ENCODE measurements at regions not wholly inside any gene's neighbourhood (a gene's known extent, or its start where the extent isn't known, plus 50 kb on each side); places are given as distances from the start of the nearest gene placed in this dataset.
"Not testable (repeated sequence)": the region's sequence is repeated elsewhere in the genome, so short reads cannot be mapped to it uniquely, and the experiment has no call there.

DNA sequence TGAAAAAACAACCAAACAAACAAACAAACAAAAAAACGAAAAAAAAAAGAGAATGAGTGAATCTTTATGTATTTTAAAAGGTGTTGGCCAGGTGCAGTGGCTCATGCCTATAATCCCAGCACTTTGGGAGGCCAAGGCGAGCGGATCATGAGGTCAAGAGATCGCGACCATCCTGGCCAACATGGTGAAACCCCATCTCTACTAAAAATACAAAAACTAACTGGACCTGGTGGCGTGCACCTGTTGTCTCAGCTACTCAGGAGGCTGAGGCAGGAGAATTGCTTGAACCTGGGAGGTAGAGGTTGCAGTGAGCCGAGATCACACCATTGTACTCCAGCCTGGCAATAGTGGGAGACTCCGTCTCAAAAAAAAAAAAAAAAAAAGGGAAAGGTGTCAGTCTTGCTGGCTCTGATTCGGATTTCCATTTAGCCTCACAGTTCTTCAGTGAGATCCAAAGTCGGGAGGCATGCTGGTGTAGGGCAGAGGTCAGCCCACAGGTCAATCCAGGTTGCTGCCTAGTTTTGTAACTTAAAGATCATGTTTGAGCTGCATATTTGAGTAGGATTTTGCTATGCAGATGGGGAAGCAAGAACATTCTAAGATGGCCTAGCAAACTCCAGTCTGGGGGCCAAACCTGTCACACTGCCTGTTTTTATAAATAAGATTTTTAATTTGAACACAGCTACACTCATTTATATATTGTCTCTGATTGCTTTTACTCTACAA is 179.6 kb upstream of the ZNF217 start:
- not testable (repeated sequence) for H3K9me3 ChIP-seq (ENCODE audit: control insufficient read depth, insufficient read depth, low read length); H3K9ac ChIP-seq (ENCODE audit: low read depth, low read length); H3K36me3 ChIP-seq (ENCODE audit: insufficient read depth, low read length)
- H3K4me1 ChIP-seq (ENCODE audit: insufficient read depth, low read length), result peaks cover 10% of the 10 kb centered on the region

DNA sequence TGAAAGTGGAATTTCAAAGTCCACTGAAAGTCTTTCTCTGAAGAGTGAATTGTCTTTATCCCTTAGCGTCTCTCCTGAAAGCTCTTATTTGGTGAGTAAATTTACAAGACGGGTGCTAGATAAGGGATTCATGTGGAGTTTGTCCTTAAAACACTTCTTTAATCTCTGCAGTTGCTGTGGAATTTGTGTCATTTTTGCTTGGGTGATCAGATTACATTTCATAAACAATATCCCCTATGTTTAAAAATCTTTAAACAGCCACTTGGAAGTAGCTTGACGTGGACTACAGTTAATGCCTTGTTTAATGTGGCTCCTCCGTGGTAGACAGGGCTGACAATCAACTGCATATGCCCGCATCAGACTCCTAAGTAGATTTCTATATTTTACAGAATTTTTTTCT is 175.4 kb upstream of the ZNF217 start:
- Histone ChIP-seq H3K9ac (ENCODE audit: low read depth, low read length) (no peak overlapping the region), H3K36me3 (ENCODE audit: insufficient read depth, low read length) (no peaks in the 10 kb centered on the region), H3K9me3 (ENCODE audit: control insufficient read depth, insufficient read depth, low read length) (no peaks in the 10 kb centered on the region), H3K4me1 (ENCODE audit: insufficient read depth, low read length) (peaks cover 28% of the 10 kb centered on the region)

DNA sequence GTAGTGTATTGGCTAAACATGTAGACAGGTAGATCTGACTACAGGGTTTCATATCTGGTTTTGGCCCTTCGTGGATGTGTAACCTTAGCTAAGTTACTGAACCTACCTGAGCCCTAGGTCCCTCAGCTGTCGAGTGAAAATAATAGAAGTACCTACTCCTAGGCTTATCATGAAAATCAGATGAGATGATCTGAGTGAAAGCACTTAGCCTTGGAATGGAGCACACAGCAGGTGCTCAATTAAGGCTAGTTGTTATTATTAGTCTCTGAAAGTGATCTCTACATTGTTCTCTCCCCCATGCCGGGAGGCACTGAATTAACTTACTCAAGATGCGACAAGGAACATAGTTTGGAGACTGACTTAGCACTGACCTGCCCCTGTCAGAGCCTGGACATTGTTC is 174.7 kb upstream of the ZNF217 start:
- Histone ChIP-seq H3K4me1 (ENCODE audit: insufficient read depth, low read length) (peaks cover 33% of the 10 kb centered on the region), H3K36me3 (ENCODE audit: insufficient read depth, low read length) (no peaks in the 10 kb centered on the region), H3K9me3 (ENCODE audit: control insufficient read depth, insufficient read depth, low read length) (no peaks in the 10 kb centered on the region), H3K9ac (ENCODE audit: low read depth, low read length) (no peak overlapping the region)

DNA sequence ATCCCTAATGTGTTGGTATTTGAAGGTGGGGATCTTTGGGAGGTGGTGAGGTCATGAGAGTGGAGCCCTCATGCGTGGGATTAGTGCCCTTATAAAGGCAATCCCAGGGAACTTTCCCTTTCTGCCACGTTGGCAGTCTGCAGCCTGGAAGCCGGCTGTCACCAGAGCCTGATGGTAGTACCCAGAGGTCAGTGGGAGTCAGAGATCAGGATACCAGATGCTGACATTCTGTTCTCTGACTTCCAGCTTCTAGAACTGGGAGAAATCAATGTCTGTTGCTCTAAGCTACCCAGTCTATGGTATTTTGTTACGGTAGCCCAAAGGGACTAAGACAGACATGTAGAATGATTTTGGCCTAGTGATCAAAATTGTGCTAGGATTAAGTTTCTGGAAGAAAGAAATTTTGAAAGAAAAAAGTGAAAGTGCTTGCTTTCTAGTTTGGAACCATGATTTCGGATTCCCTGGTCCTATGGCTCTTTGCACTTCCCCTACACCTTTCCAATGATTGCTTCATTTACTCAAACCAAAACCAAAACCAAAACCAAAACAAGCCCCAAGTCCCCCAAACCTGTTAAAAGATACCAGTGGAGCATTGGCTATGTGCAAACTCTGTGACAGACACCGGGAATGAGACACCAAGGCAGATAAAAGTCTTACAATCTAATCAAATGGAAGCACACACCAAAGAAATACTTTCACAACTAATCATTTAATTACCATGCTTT is 173.7 kb upstream of the ZNF217 start:
- Histone ChIP-seq H3K4me1 (ENCODE audit: insufficient read depth, low read length) (peaks cover 38% of the 10 kb centered on the region), H3K36me3 (ENCODE audit: insufficient read depth, low read length) (no peaks in the 10 kb centered on the region), H3K9ac (ENCODE audit: low read depth, low read length) (no peak overlapping the region), H3K9me3 (ENCODE audit: control insufficient read depth, insufficient read depth, low read length) (no peaks in the 10 kb centered on the region)

DNA sequence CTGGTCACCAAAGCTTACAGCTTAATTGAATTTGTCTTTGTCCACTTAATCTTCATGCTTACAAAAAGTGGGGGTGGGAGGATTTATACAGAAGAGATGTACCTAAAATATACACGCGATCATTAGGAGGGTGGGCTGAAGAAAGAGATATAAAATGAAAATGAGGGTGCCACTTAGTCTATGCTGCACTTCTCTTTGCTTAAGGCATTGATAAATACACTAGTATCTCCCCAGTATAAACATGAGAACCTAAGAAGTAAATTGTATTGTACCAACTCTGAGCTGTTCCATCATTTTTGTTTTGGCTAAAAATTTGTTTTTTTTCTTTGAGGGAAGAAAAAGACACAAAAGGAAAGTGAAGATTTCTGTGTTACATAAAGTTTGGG is 170.8 kb upstream of the ZNF217 start:
- H3K9ac ChIP-seq (ENCODE audit: low read depth, low read length), result peak overlapping the region; percentile 9; the same call in 1 of the 2 replicates
- H3K9me3 ChIP-seq (ENCODE audit: control insufficient read depth, insufficient read depth, low read length), result no peaks in the 10 kb centered on the region
- peaks cover 37% of the 10 kb centered on the region for H3K4me1 ChIP-seq (ENCODE audit: insufficient read depth, low read length)
- no peaks in the 10 kb centered on the region for H3K36me3 ChIP-seq (ENCODE audit: insufficient read depth, low read length)

DNA sequence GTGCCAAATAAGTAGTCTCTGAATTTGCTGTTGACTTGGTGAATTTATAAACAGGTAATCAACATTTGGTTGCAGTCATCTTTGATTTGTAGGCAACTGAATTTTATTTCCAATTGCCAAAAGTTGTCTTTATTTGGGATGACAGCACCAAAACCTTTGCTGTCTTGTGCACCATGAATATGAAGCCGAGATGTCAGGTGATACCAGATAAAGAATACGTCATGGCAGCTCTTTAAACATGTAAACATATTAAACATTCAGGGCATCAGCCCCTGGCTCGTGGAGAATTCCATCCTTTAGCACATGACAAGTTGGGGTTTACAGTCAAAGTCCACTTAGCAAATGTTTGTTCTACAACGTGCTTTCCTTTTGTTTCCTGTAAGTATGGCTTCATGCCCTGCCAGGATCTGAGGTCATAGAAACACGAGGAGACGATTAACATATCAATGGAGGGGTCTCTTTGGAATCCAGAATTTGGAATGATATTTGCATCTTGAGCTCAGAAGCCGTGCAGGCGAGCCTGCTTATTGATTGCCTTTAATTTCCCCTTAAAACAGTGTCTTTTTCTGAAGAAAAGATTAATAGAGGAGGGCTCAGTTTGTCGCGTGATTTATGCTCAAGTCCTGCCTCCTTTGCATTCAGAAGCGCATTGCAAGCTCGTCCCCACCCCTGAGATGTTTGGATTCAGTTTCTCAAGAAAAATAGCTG is 170.2 kb upstream of the ZNF217 start:
- Histone ChIP-seq H3K36me3 (ENCODE audit: insufficient read depth, low read length) (no peaks in the 10 kb centered on the region), H3K4me1 (ENCODE audit: insufficient read depth, low read length) (peaks cover 32% of the 10 kb centered on the region), H3K9me3 (ENCODE audit: control insufficient read depth, insufficient read depth, low read length) (no peaks in the 10 kb centered on the region), H3K9ac (ENCODE audit: low read depth, low read length) (peak overlapping the region; percentile 9; the same call in 1 of the 2 replicates)

DNA sequence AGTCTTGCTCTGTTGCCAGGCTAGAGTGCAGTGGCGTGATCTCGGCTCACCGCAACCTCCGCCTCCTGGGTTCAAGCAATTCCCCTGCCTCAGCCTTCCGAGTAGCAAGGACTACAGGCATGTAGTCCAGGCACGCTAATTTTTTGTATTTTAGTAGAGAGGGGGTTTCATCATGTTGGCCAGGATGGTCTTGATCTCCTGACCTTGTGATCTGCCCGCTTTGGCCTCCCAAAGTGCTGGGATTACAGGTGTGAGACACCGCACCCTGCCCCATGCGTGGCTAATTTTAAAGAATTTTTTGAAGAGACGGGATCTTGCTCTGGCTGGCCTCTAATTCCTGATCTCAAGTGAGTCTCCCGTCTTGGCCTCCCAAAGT is 168.8 kb upstream of the ZNF217 start:
- H3K9me3 ChIP-seq (ENCODE audit: control insufficient read depth, insufficient read depth, low read length); H3K36me3 ChIP-seq (ENCODE audit: insufficient read depth, low read length); H3K9ac ChIP-seq (ENCODE audit: low read depth, low read length): not testable (repeated sequence)
- H3K4me1 ChIP-seq (ENCODE audit: insufficient read depth, low read length), result peaks cover 23% of the 10 kb centered on the region

DNA sequence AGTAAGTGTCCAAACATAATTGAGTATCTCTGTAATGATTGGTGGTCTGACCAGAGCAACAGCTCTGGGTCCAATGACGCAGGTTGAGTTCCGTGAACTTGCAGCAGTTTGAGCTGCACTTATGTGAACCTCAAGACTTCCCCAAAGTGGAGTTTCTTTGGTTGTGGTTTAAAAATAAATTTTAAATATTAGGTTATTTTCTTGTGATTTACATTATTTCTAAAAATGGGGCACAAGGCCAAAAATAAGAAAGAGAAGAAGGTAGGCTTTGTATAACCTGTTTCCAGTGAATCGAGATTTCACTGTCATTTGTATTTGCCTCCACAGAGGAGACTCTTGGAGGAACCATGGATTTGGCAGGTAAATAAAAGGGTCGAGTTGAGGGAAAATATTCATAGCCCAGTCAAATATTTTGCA is 166.4 kb upstream of the ZNF217 start:
- Histone ChIP-seq H3K9ac (ENCODE audit: low read depth, low read length) (no peak overlapping the region), H3K36me3 (ENCODE audit: insufficient read depth, low read length) (no peaks in the 10 kb centered on the region), H3K4me1 (ENCODE audit: insufficient read depth, low read length) (peaks cover 26% of the 10 kb centered on the region), H3K9me3 (ENCODE audit: control insufficient read depth, insufficient read depth, low read length) (no peaks in the 10 kb centered on the region)

DNA sequence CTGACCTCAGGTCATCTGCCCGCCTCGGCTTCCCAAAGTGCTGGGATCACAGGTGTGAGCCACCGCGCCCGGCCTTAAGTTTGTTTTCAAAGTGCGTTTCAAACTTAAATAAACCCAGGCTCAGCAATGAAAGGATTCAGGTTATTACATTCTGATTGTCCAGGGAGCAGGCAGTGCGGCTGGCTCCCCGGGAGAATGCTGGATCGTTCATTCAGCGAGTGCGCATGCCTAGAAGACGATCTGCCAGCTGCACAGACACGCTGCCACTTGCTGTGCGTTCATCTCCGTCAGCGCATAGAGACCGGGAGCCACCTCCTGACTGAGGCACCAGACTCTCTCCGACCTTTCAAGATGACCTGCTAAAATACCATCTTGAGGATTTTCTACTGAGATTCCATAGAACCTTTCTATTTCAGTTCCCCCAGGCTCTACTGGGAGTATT is 163.9 kb upstream of the ZNF217 start:
- Histone ChIP-seq H3K36me3 (ENCODE audit: insufficient read depth, low read length) (no peaks in the 10 kb centered on the region), H3K9me3 (ENCODE audit: control insufficient read depth, insufficient read depth, low read length) (no peaks in the 10 kb centered on the region), H3K9ac (ENCODE audit: low read depth, low read length) (no peak overlapping the region), H3K4me1 (ENCODE audit: insufficient read depth, low read length) (peaks cover 25% of the 10 kb centered on the region)

DNA sequence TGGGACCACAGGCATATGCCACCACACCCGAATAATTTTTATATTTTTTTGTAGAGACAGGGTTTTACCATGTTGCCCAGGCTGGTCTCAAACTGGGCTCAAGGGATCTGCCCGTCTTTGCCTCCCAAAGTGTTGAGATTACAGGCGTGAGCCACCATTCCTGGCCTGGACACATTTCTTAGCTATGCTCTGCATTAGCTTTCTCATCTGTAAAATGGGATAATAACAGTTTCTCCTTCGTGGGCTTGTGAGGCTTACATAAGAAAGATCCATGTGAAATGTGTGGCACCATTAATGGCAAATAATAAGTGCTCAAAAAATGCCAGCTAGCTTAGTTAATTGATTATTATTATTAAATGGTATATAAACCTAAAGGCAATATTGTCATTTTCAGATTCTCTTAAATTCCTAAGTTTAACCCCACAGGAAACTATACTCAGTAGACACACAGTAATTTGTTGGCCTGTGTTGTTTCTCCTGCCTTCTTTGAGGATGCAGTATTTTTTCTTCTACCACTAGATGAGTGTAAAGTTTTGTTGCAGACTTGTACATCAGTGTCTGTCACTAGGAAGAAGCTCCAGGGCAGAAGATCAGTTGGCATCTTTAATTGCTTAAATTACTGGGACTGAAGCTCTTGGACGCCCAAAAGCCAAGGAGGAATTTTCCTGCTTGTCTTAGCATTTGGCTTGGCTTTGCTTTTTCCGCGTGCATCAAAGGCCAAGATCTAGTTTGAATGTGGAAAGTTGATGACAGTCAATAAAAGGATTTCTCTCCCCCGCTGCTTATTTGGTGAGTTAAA is 162.3 kb upstream of the ZNF217 start:
- no peaks in the 10 kb centered on the region for H3K36me3 ChIP-seq (ENCODE audit: insufficient read depth, low read length)
- H3K9ac ChIP-seq (ENCODE audit: low read depth, low read length), result no peak overlapping the region
- peaks cover 40% of the 10 kb centered on the region for H3K4me1 ChIP-seq (ENCODE audit: insufficient read depth, low read length)

DNA sequence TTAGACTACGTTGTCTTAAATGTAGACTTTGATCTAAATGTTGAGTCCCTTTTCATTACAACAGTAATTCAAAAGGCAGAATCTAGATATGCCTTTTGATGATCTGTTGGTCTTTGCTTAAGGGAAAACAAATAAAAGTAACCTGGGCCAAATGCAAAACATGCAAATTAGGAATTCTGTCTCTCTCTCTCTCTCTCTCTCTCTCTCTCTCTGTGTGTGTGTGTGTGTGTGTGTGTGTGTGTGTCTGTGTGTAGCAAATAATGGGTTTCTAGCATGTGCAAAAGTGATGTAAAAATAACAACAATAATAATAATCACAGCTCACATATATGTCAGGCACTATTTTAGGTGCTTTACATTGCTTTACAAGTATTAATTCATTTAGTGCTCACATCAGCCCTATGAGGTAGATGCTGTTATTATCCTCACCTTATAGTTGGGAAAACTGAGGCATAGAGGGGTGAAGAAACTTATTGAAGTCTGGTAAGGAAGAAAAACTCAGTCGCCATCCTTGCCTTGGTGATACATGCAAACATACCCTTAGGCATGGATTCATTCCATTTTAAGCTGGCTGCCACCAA is 160.3 kb upstream of the ZNF217 start:
- H3K9ac ChIP-seq (ENCODE audit: low read depth, low read length), result no peak overlapping the region
- no peaks in the 10 kb centered on the region for H3K9me3 ChIP-seq (ENCODE audit: control insufficient read depth, insufficient read depth, low read length)
- no peaks in the 10 kb centered on the region for H3K36me3 ChIP-seq (ENCODE audit: insufficient read depth, low read length)
- peaks cover 47% of the 10 kb centered on the region for H3K4me1 ChIP-seq (ENCODE audit: insufficient read depth, low read length)

More for the DNA sequence above, 162.3 kb upstream of the ZNF217 start:
- H3K9me3 ChIP-seq (ENCODE audit: control insufficient read depth, insufficient read depth, low read length), result no peaks in the 10 kb centered on the region

DNA sequence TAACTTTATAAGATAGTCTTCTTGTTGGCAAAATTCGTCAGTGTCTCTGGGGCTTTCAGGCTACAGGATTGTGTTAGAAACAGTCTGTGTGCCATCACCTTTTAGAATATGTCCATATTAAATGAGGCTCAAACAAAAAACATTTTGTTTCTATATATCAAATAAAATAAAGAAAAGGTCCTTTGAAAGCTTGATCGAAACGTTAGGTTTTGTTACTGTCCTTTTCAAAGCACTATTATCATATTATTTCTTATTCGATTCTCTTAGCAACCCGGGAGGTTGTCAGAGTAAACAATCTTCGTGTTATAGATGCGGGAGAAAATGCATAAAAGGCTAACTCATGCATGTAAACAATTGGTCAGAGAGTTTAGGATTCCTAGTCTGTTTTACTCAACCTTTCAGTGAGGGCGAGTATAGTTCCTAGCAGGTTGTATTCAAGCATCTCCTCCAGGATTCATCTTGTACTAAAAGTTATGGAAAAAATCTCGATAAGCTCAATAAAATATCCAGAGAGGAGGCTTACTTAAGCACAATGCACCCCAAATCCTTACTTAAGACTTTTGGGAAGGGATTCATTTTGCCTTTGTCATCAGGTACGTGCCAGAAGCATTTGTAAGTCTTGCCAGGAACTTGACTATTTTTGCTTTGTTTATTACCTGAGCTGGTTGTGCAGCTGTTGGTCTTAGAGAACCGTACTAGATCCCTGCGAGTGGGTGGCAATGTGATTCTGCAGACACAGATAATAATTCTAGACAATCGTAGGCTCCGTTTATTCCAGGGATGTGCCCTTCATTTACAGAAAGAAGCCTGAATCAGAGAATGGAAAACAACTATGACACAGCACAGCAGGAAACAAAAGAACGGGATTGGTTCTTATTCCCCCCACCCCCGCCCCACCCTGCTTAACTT is 159.6 kb upstream of the ZNF217 start:
- Histone ChIP-seq H3K36me3 (ENCODE audit: insufficient read depth, low read length) (no peaks in the 10 kb centered on the region), H3K9me3 (ENCODE audit: control insufficient read depth, insufficient read depth, low read length) (no peaks in the 10 kb centered on the region), H3K4me1 (ENCODE audit: insufficient read depth, low read length) (peaks cover 49% of the 10 kb centered on the region), H3K9ac (ENCODE audit: low read depth, low read length) (peak overlapping the region; percentile 45)

DNA sequence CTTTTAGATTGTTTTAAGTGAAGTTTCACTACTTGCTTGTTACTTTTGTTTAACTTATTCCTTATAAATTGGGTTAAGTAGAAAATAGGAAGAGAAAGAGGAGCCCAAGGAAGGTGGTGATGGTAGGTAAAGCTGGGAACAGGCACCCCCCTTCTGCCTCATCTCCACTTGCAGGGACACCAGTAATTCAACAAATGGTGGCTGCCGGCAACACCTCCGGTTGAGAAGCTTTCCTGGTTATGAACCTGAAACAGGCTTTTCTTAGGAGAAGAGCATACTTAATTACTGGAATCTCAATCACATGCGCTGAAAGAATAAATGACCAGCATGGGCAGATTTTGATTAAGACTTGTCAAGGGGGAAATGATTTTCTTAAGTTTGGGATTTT is 158.9 kb upstream of the ZNF217 start:
- Histone ChIP-seq H3K9me3 (ENCODE audit: control insufficient read depth, insufficient read depth, low read length) (no peaks in the 10 kb centered on the region), H3K4me1 (ENCODE audit: insufficient read depth, low read length) (peaks cover 49% of the 10 kb centered on the region), H3K9ac (ENCODE audit: low read depth, low read length) (no peak overlapping the region)

More for the DNA sequence above, 158.9 kb upstream of the ZNF217 start:
- no peaks in the 10 kb centered on the region for H3K36me3 ChIP-seq (ENCODE audit: insufficient read depth, low read length)
